GM19351 (cell line): ENCODE measurements at regions not wholly inside any gene's neighbourhood (a gene's known extent, or its start where the extent isn't known, plus 50 kb on each side); places are given as distances from the start of the nearest gene placed in this dataset.

Source experiments
- ATAC-seq: cut with Tn5 transposase; IDR thresholded peaks from one replicate; pipeline ENCODE4 v1.9.1; 2021; ENCODE audit warnings: mild to moderate bottlenecking, moderate library complexity; ENCODE audit not compliant: unreplicated experiment

GRCh38 chr5:142509026-142509425, 176.9 kb downstream of the FGF1 start:
- no peak for ATAC-seq

- no peak for ATAC-seq
These were observed 177.3 kb downstream of the FGF1 start for GRCh38 chr5:142508591-142508990.

- no peak for ATAC-seq
These were observed 178.1 kb downstream of the FGF1 start for GRCh38 chr5:142507531-142508372.

GRCh38 chr5:142506756-142507155, 179.1 kb downstream of the FGF1 start:
- no peak for ATAC-seq

- no peak for ATAC-seq
These were observed 179.8 kb downstream of the FGF1 start for GRCh38 chr5:142506046-142506445.

- no peak for ATAC-seq
These were observed 177.1 kb upstream of the SPRY4 start for GRCh38 chr5:142501890-142502289.

- no peak for ATAC-seq
These were observed 175.5 kb upstream of the SPRY4 start for GRCh38 chr5:142500227-142500905.

- ATAC-seq = no peak
These were observed 174.9 kb upstream of the SPRY4 start for GRCh38 chr5:142499591-142500226.

GRCh38 chr5:142498298-142498697, 173.5 kb upstream of the SPRY4 start:
- no peak for ATAC-seq

GRCh38 chr5:142495531-142495930, 170.7 kb upstream of the SPRY4 start:
- ATAC-seq = no peak

GRCh38 chr5:142493875-142494518, 169.2 kb upstream of the SPRY4 start:
- ATAC-seq = no peak

GRCh38 chr5:142492781-142493281, 168.0 kb upstream of the SPRY4 start:
- no peak for ATAC-seq

GRCh38 chr5:142491679-142492078, 166.9 kb upstream of the SPRY4 start:
- no peak for ATAC-seq

GRCh38 chr5:142491270-142491669, 166.4 kb upstream of the SPRY4 start:
- ATAC-seq = no peak

- no peak for ATAC-seq
These were observed 161.8 kb upstream of the SPRY4 start for GRCh38 chr5:142486581-142486980.

GRCh38 chr5:142486020-142486419, 161.2 kb upstream of the SPRY4 start:
- no peak for ATAC-seq

GRCh38 chr5:142484821-142485387, 160.1 kb upstream of the SPRY4 start:
- ATAC-seq = no peak

- no peak for ATAC-seq
These were observed 157.4 kb upstream of the SPRY4 start for GRCh38 chr5:142482207-142482606.

GRCh38 chr5:142481410-142481809, 156.6 kb upstream of the SPRY4 start:
- no peak for ATAC-seq

GRCh38 chr5:142479854-142480519, 155.2 kb upstream of the SPRY4 start:
- no peak for ATAC-seq
